H9 (cell line): ENCODE measurements at regions not wholly inside any gene's neighbourhood (a gene's known extent, or its start where the extent isn't known, plus 50 kb on each side); places are given as distances from the start of the nearest gene placed in this dataset.

Experiments used
- DNase-seq: peaks from one replicate; pipeline ENCODE4 v3.0.0-alpha.2; 2017
- H2AFZ ChIP-seq: one replicate; pipeline ENCODE4 v1.6.1; 2013; ENCODE audit warnings: mild to moderate bottlenecking, low read length, control low read depth, moderate library complexity
- H2AK5ac ChIP-seq: 2 replicates; pipeline ENCODE4 v1.6.1; 2013; ENCODE audit warnings: low read length, control low read depth, mixed read lengths; ENCODE audit not compliant: insufficient read length
- H2BK120ac ChIP-seq: one replicate; pipeline ENCODE4 v1.6.1; 2013; ENCODE audit warnings: low read depth, mild to moderate bottlenecking, low read length, control low read depth, inconsistent platforms; ENCODE audit not compliant: poor library complexity, severe bottlenecking
- H2BK12ac ChIP-seq: 2 replicates; pipeline ENCODE4 v1.6.1; 2013; ENCODE audit warnings: low read length, control low read depth, mixed read lengths, low read depth; ENCODE audit not compliant: insufficient read length
- H2BK15ac ChIP-seq: 2 replicates; pipeline ENCODE4 v1.6.1; 2013; ENCODE audit warnings: low read depth, low read length, control low read depth
- H2BK20ac ChIP-seq: one replicate; pipeline ENCODE4 v1.6.1; 2013; ENCODE audit warnings: low read depth, mild to moderate bottlenecking, low read length, control low read depth, inconsistent platforms; ENCODE audit not compliant: poor library complexity, severe bottlenecking
- H2BK5ac ChIP-seq: 2 replicates; pipeline ENCODE4 v1.6.1; 2013; ENCODE audit warnings: low read length, control low read depth, mixed read lengths; ENCODE audit not compliant: insufficient read length
- H3K14ac ChIP-seq: 2 replicates; pipeline ENCODE4 v1.6.1; 2013; ENCODE audit warnings: low read length, control low read depth; ENCODE audit not compliant: insufficient read depth
- H3K18ac ChIP-seq: 2 replicates; pipeline ENCODE4 v1.6.1; 2013; ENCODE audit warnings: low read depth, mild to moderate bottlenecking, mixed read lengths, low read length, control low read depth; ENCODE audit not compliant: insufficient read length
- H3K23ac ChIP-seq: 2 replicates; pipeline ENCODE4 v1.6.1; 2013; ENCODE audit warnings: low read length, control low read depth, mixed read lengths, low read depth; ENCODE audit not compliant: insufficient read length
- H3K23me2 ChIP-seq: 2 replicates; pipeline ENCODE4 v1.6.1; 2013; ENCODE audit warnings: low read depth, mild to moderate bottlenecking, mixed read lengths, low read length, control low read depth; ENCODE audit not compliant: insufficient read length, poor library complexity, severe bottlenecking
- H3K27ac ChIP-seq: 2 replicates; pipeline ENCODE4 v1.5.1; 2013; ENCODE audit warnings: low read length, control low read depth, mixed read lengths, low read depth; ENCODE audit not compliant: insufficient read length
- H3K27me3 ChIP-seq: 2 replicates; pipeline ENCODE4 v1.6.1; 2013; ENCODE audit warnings: low read length, control low read depth, inconsistent platforms; ENCODE audit not compliant: insufficient read depth
- H3K4ac ChIP-seq: 2 replicates; pipeline ENCODE4 v1.6.1; 2013; ENCODE audit warnings: low read depth, mild to moderate bottlenecking, control low read depth, inconsistent platforms, low read length, moderate library complexity
- H3K4me1 ChIP-seq: 2 replicates; pipeline ENCODE4 v1.6.1; 2013; ENCODE audit warnings: low read length, control low read depth, inconsistent platforms; ENCODE audit not compliant: insufficient read depth
- H3K4me2 ChIP-seq: 2 replicates; pipeline ENCODE4 v1.6.1; 2013; ENCODE audit warnings: low read length, control low read depth, mixed read lengths; ENCODE audit not compliant: insufficient read length, insufficient read depth
- H3K56ac ChIP-seq: 2 replicates; pipeline ENCODE4 v1.6.1; 2013; ENCODE audit warnings: low read depth, mild to moderate bottlenecking, mixed read lengths, low read length, control low read depth; ENCODE audit not compliant: insufficient read length
- H3K79me1 ChIP-seq: 2 replicates; pipeline ENCODE4 v1.6.1; 2013; ENCODE audit warnings: low read depth, mild to moderate bottlenecking, moderate library complexity, low read length, control low read depth, inconsistent platforms; ENCODE audit not compliant: insufficient read depth, poor library complexity, severe bottlenecking
- H3K79me2 ChIP-seq: 2 replicates; pipeline ENCODE4 v1.6.1; 2013; ENCODE audit warnings: low read length, control low read depth, inconsistent platforms; ENCODE audit not compliant: insufficient read depth
- H3K9ac ChIP-seq: 2 replicates; pipeline ENCODE4 v1.6.1; 2013; ENCODE audit warnings: low read length, control low read depth, mixed read lengths; ENCODE audit not compliant: insufficient read length; ENCODE audit errors: extremely low read depth
- H3K9me3 ChIP-seq: one replicate; pipeline ENCODE4 v1.6.1; 2013; ENCODE audit warnings: low read depth, low read length, inconsistent platforms; ENCODE audit not compliant: control insufficient read depth
- H3T11ph ChIP-seq: one replicate; pipeline ENCODE4 v1.6.1; 2013; ENCODE audit warnings: mild to moderate bottlenecking, low read length, control low read depth, inconsistent platforms
- H4K20me1 ChIP-seq: one replicate; pipeline ENCODE4 v1.6.1; 2013; ENCODE audit not compliant: control insufficient read depth, insufficient read length, insufficient read depth
- H4K5ac ChIP-seq: 2 replicates; pipeline ENCODE4 v1.6.1; 2013; ENCODE audit warnings: low read depth, mild to moderate bottlenecking, mixed read lengths, low read length, control low read depth; ENCODE audit not compliant: insufficient read length
- H4K8ac ChIP-seq: replicated peaks from 2 replicates; pipeline ENCODE4 v1.6.1; 2013; ENCODE audit warnings: low read length, control low read depth, mixed read lengths, low read depth; ENCODE audit not compliant: insufficient read length
- H4K91ac ChIP-seq: 2 replicates; pipeline ENCODE4 v1.6.1; 2013; ENCODE audit warnings: low read depth, mild to moderate bottlenecking, moderate library complexity, mixed read lengths, low read length, control low read depth; ENCODE audit not compliant: insufficient read length
- H3K27ac Mint-ChIP-seq, 3 experiments: 2 replicates in 2 of 3; 3 replicates in 1 of 3; pipeline ENCODE4 v1.8.0; 2020 to 2021; ENCODE audit warnings: mixed read lengths in 3 of 3, mild to moderate bottlenecking in 1 of 3, moderate library complexity in 1 of 3
- H3K27me3 Mint-ChIP-seq: 2 replicates; pipeline ENCODE4 v1.8.0; 2021; ENCODE audit warnings: low read depth, mild to moderate bottlenecking, moderate library complexity, mixed read lengths
- H3K36me3 Mint-ChIP-seq, 3 experiments: 2 replicates in 2 of 3; 3 replicates in 1 of 3; pipeline ENCODE4 v1.8.0; 2020 to 2021; ENCODE audit warnings: low read depth in 3 of 3, mixed read lengths in 3 of 3; ENCODE audit not compliant: insufficient read depth in 1 of 3
- H3K4me1 Mint-ChIP-seq, 2 experiments: 2 replicates each; pipeline ENCODE4 v1.8.0; 2020; ENCODE audit warnings: mixed read lengths in 2 of 2
- H3K4me3 Mint-ChIP-seq, 2 experiments: 2 replicates in 1 of 2; 3 replicates in 1 of 2; pipeline ENCODE4 v1.8.0; 2020 to 2021; ENCODE audit warnings: mild to moderate bottlenecking in 2 of 2, mixed read lengths in 2 of 2, moderate library complexity in 1 of 2
- H3K9me3 Mint-ChIP-seq, 2 experiments: 2 replicates in 1 of 2; 3 replicates in 1 of 2; pipeline ENCODE4 v1.8.0; 2020; ENCODE audit warnings: mild to moderate bottlenecking in 2 of 2, mixed read lengths in 2 of 2, moderate library complexity in 1 of 2
- CTCF ChIP-seq: fragments of 200-600 bp; sonication (generic); conservative IDR thresholded peaks from 3 replicates; pipeline ENCODE4 v1.8.0; 2021; ENCODE audit warnings: antibody characterized with exemption, mild to moderate bottlenecking
- WGBS: extraction: QIAGEN DNeasy Blood & Tissue Kit; methylation state at CpG from one replicate; pipeline ENCODE4 v1.1.7; 2013; ENCODE audit warnings: missing lambda C conversion rate, low lambda C conversion rate, mixed read lengths; ENCODE audit not compliant: insufficient read length; ENCODE audit errors: extremely low coverage; 5-methylcytosine and 5-hydroxymethylcytosine counted together

DNA sequence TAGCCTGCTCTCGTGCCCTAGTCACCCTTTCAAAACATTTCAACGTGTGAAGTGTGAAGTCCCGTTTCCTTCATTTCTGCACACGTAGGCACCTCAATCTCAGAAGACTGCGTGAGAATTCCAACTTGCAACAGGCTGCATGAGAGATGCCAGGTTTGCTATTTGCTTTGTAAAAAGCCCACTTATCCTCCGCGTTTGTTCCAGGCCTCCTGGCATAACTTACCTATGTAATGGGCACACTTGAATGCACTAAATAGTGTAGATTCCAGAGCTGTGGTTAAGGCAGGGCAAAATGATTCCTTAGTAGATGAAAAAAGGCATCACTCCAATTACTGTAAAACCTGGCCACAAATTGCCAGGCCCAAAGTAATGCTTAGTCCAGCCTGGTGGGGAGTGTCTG, 179.6 kb downstream of the INO80D start:
- H3K4ac ChIP-seq, result no peak overlapping the region
- H4K20me1 ChIP-seq, result no peaks in the 10 kb centered on the region
- no peak overlapping the region for H2BK120ac ChIP-seq
- H3K79me1 ChIP-seq, result no peaks in the 10 kb centered on the region
- H3K18ac ChIP-seq, result no peak overlapping the region
- H3K27me3 ChIP-seq, result no peaks in the 10 kb centered on the region
- no peaks in the 10 kb centered on the region for H3K79me2 ChIP-seq
- Mint-ChIP-seq H3K36me3 (0 out of 7 replicates have a peak, but pooled peaks cover 0 to 2% (median 0%) of the 10 kb centered on the region in 3 experiments), H3K27ac (no peak overlapping the region), H3K27me3 (no peaks in the 10 kb centered on the region; the same call in 1 of the 2 replicates), H3K4me3 (no peak overlapping the region), H3K9me3 (peaks cover 0 to 4% of the 10 kb centered on the region in 2 experiments; a peak in 1 of 5 replicates), H3K4me1 (no peaks in the 10 kb centered on the region)
- H3K56ac ChIP-seq, result no peak overlapping the region
- no peak overlapping the region for H3T11ph ChIP-seq
- H2BK5ac ChIP-seq, result no peak overlapping the region
- no peak overlapping the region for H4K91ac ChIP-seq
- H3K23ac ChIP-seq, result no peak overlapping the region
- no peak for TF ChIP-seq CTCF
- no peak overlapping the region for H2BK15ac ChIP-seq
- no CpG with 5 or more reads among the region's 7 CpGs for WGBS
- no peaks in the 10 kb centered on the region for H3K23me2 ChIP-seq
- no peak overlapping the region for H3K27ac ChIP-seq
- H2AK5ac ChIP-seq, result no peak overlapping the region
- no peak overlapping the region for H2AFZ ChIP-seq
- no peak overlapping the region for H2BK20ac ChIP-seq
- no peak overlapping the region for H3K9ac ChIP-seq
- no peak overlapping the region for H4K8ac ChIP-seq
- H2BK12ac ChIP-seq, result no peak overlapping the region
- H3K9me3 ChIP-seq, result no peaks in the 10 kb centered on the region
- H3K4me2 ChIP-seq, result no peak overlapping the region
- no peaks in the 10 kb centered on the region for H3K4me1 ChIP-seq
- DNase-seq, result no peak
- no peak overlapping the region for H3K14ac ChIP-seq
- no peak overlapping the region for H4K5ac ChIP-seq
